ENCODE measurements at regions not wholly inside any gene's neighbourhood (a gene's known extent, or its start where the extent isn't known, plus 50 kb on each side); places are given as distances from the start of the nearest gene placed in this dataset.
"Not testable (repeated sequence)": the region's sequence is repeated elsewhere in the genome, so short reads cannot be mapped to it uniquely, and the experiment has no call there.

DNA sequence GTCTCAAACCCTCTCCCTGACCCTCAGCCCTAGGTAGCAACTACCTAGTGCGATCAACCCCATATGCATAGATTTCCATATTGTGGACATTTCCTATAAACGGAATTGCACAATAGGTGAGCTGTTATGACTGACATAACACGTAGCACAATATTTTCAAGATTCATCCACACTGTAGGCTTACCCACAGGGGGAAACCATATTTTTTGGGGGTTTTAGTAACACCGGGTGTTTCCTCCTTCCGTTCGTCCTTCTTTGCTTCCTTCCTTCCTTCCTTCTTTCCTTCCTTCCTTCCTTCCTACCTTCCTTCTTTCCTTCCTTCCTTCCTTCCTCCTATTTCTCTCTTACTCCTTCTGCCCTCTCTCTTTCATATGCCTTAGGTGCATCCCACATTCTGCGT, 524.2 kb downstream of the CWH43 start:
- FAIRE-seq; H3K9me3 ChIP-seq (replicated peaks; ENCODE audit: control insufficient read depth, insufficient read depth, low read length); H3K4me1 ChIP-seq (ENCODE audit: control insufficient read depth, insufficient read depth, low read length); ATAC-seq; H3K4me2 ChIP-seq (ENCODE audit: control insufficient read depth, insufficient read depth); H3K79me2 ChIP-seq (ENCODE audit: control insufficient read depth, insufficient read depth, low read length); H3K9ac ChIP-seq (ENCODE audit: control insufficient read depth, insufficient read depth, low read length); H4K20me1 ChIP-seq (ENCODE audit: control insufficient read depth, insufficient read depth); CTCF ChIA-PET; H3K27me3 ChIP-seq (replicated peaks in 1 of 2; ENCODE audit: control insufficient read depth in 2 of 2, insufficient read depth in 2 of 2, low read length in 1 of 2); BruUV-seq (replicated peaks); RAD21 ChIA-PET (ENCODE audit: unreplicated experiment); SMC1A ChIA-PET (ENCODE audit: uncharacterized antibody, unreplicated experiment); H3K4me3 ChIP-seq; H2AFZ ChIP-seq (ENCODE audit: control insufficient read depth, low read depth, low read length); DNase-seq (ENCODE audit: low read depth, low spot score); intact Hi-C loops (cut with micrococcal nuclease; ENCODE audit: unreplicated experiment); POLR2A ChIA-PET; H3K36me3 ChIP-seq (ENCODE audit: control insufficient read depth in 2 of 2, insufficient read depth in 2 of 2, low read length in 1 of 2); H3K27ac ChIP-seq (ENCODE audit: control insufficient read depth, insufficient read depth); in situ Hi-C loops (cut with MboI): not testable (repeated sequence)
- WGBS (ENCODE audit: insufficient coverage, insufficient replicate concordance, low lambda C conversion rate, missing lambda C conversion rate): 51% methylated on average over 6 of the region's 7 CpGs

DNA sequence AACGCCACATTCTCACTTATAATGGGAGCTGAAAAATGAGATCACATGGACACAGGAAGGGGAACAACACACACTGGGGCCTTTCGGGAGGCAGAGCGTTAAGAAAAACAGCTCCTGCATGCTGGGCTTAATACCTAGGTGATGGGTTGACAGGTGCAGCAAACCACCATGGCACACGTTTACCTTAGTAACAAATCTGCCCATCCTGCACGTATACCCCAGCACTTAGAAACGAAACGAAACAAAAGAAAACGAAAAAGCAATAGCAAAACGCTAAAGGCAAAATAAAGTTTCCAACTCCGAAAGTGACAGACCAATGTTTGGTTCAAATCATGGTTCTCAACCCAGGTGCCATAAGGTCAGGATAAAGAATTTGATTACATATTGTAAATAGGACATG, 525.3 kb downstream of the CWH43 start:
- H2AFZ ChIP-seq (ENCODE audit: control insufficient read depth, low read depth, low read length); H3K27me3 ChIP-seq (replicated peaks in 1 of 2; ENCODE audit: control insufficient read depth in 2 of 2, insufficient read depth in 2 of 2, low read length in 1 of 2); H3K27ac ChIP-seq (ENCODE audit: control insufficient read depth, insufficient read depth); RAD21 ChIA-PET (ENCODE audit: unreplicated experiment); H3K4me3 ChIP-seq; H3K9me3 ChIP-seq (replicated peaks; ENCODE audit: control insufficient read depth, insufficient read depth, low read length); H3K4me1 ChIP-seq (ENCODE audit: control insufficient read depth, insufficient read depth, low read length); DNase-seq (ENCODE audit: low read depth, low spot score); H3K36me3 ChIP-seq (ENCODE audit: control insufficient read depth in 2 of 2, insufficient read depth in 2 of 2, low read length in 1 of 2); H3K79me2 ChIP-seq (ENCODE audit: control insufficient read depth, insufficient read depth, low read length); BruUV-seq (replicated peaks); H3K4me2 ChIP-seq (ENCODE audit: control insufficient read depth, insufficient read depth); intact Hi-C loops (cut with micrococcal nuclease; ENCODE audit: unreplicated experiment); in situ Hi-C loops (cut with MboI); ATAC-seq; H4K20me1 ChIP-seq (ENCODE audit: control insufficient read depth, insufficient read depth); H3K9ac ChIP-seq (ENCODE audit: control insufficient read depth, insufficient read depth, low read length); FAIRE-seq; SMC1A ChIA-PET (ENCODE audit: uncharacterized antibody, unreplicated experiment); CTCF ChIA-PET; POLR2A ChIA-PET: not testable (repeated sequence)
- 24% methylated on average over 10 of the region's 10 CpGs for WGBS (ENCODE audit: insufficient coverage, insufficient replicate concordance, low lambda C conversion rate, missing lambda C conversion rate)

DNA sequence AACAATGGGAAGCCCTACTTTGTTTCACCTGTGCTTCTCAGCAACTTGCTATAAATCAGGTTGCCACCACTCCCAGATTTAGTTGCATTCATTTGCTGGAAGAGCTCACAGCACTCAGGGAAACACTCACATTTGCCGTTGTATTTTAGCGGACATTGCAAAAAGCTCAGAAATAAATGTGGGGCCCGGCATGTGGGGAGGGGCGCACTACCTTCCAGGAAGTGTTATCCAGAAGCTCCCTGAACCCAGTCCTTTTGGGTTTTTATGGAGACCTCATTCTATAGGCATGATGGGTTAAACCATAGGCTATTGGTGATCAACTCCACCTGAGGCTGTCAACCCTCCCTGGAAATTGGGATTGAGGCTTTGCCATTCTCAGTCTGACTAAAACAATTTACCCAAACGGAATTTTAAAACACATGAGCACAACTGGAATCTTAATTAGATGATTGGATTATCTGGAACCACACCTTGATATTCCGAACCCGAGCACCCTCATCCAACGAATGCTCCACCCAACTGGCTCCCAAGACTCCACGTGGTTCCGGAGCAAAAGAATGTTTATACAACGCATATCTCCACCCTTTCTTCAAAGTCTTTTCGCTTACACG, 525.9 kb downstream of the CWH43 start:
- H3K4me2 ChIP-seq (ENCODE audit: control insufficient read depth, insufficient read depth); H3K9ac ChIP-seq (ENCODE audit: control insufficient read depth, insufficient read depth, low read length); H2AFZ ChIP-seq (ENCODE audit: control insufficient read depth, low read depth, low read length); SMC1A ChIA-PET (ENCODE audit: uncharacterized antibody, unreplicated experiment); H3K9me3 ChIP-seq (replicated peaks; ENCODE audit: control insufficient read depth, insufficient read depth, low read length); H3K36me3 ChIP-seq (ENCODE audit: control insufficient read depth in 2 of 2, insufficient read depth in 2 of 2, low read length in 1 of 2); H3K4me3 ChIP-seq; H3K4me1 ChIP-seq (ENCODE audit: control insufficient read depth, insufficient read depth, low read length); H3K79me2 ChIP-seq (ENCODE audit: control insufficient read depth, insufficient read depth, low read length); intact Hi-C loops (cut with micrococcal nuclease; ENCODE audit: unreplicated experiment); RAD21 ChIA-PET (ENCODE audit: unreplicated experiment); BruUV-seq (replicated peaks); CTCF ChIA-PET; DNase-seq (ENCODE audit: low read depth, low spot score); ATAC-seq; POLR2A ChIA-PET; FAIRE-seq; in situ Hi-C loops (cut with MboI); H3K27ac ChIP-seq (ENCODE audit: control insufficient read depth, insufficient read depth); H4K20me1 ChIP-seq (ENCODE audit: control insufficient read depth, insufficient read depth); H3K27me3 ChIP-seq (replicated peaks in 1 of 2; ENCODE audit: control insufficient read depth in 2 of 2, insufficient read depth in 2 of 2, low read length in 1 of 2): not testable (repeated sequence)
- 0 out of 2 replicates have a peak, but pooled peaks have one; percentile 18 for TF ChIP-seq JUND (IDR thresholded peaks at IDR 0.05; ENCODE audit: low read depth, low read length)
- 40% methylated on average over 13 of the region's 13 CpGs for WGBS (ENCODE audit: insufficient coverage, insufficient replicate concordance, low lambda C conversion rate, missing lambda C conversion rate)

DNA sequence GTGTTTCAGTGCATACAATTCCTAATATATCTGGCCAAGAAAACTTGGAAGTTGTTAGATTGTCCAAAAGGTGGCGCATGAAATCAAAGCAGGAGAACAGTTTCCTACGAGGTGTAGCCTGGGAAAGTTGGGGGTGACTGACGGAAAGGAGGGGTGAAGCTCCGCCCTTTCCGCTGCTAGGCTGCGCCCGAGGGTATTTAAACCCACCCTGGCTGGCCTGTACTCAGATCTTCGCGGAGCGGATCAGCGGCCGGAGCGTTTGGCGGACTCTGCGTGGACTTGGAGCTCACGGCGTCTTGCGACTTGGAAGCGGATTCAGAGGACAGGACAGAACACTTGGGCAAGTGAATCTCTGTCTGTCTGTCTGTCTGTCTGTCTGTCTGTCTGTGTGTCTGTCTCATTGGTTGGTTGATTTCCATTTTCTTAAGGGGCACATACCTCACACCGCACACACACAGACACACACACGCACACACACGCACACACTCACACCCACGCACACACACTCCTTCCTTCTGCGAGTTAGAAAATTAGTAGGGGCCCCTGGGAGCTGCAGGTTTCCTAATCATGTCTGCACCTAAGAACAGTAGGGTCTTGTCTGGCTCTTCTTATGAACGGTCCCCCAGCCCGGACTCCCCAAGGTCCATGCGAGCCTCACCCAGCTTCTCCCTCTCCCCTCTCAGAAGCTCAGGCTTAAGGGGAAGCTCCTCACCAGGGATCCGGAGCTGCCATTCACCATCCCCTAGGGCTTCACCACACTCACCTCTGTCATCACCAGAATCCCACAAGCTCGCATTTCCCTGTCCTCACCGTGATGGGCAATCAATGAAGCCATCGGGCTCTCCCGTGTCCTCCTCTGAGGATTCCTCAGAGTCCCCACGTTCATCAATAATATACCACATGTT, 526.8 kb downstream of the CWH43 start:
- DNase-seq (ENCODE audit: low read depth, low spot score); SMC1A ChIA-PET (ENCODE audit: uncharacterized antibody, unreplicated experiment); in situ Hi-C loops (cut with MboI); H2AFZ ChIP-seq (ENCODE audit: control insufficient read depth, low read depth, low read length); BruUV-seq (replicated peaks); H3K27me3 ChIP-seq (replicated peaks in 1 of 2; ENCODE audit: control insufficient read depth in 2 of 2, insufficient read depth in 2 of 2, low read length in 1 of 2); H3K9me3 ChIP-seq (replicated peaks; ENCODE audit: control insufficient read depth, insufficient read depth, low read length); POLR2A ChIA-PET; H3K4me2 ChIP-seq (ENCODE audit: control insufficient read depth, insufficient read depth); H3K36me3 ChIP-seq (ENCODE audit: control insufficient read depth in 2 of 2, insufficient read depth in 2 of 2, low read length in 1 of 2); H3K27ac ChIP-seq (ENCODE audit: control insufficient read depth, insufficient read depth); CTCF ChIA-PET; H4K20me1 ChIP-seq (ENCODE audit: control insufficient read depth, insufficient read depth); H3K4me1 ChIP-seq (ENCODE audit: control insufficient read depth, insufficient read depth, low read length); ATAC-seq; H3K9ac ChIP-seq (ENCODE audit: control insufficient read depth, insufficient read depth, low read length); FAIRE-seq; H3K79me2 ChIP-seq (ENCODE audit: control insufficient read depth, insufficient read depth, low read length); H3K4me3 ChIP-seq; intact Hi-C loops (cut with micrococcal nuclease; ENCODE audit: unreplicated experiment); RAD21 ChIA-PET (ENCODE audit: unreplicated experiment): not testable (repeated sequence)
- WGBS (ENCODE audit: insufficient coverage, insufficient replicate concordance, low lambda C conversion rate, missing lambda C conversion rate): 67% methylated on average over 33 of the region's 33 CpGs
